Mesothelial cell of epicardium (in vitro differentiated cells): ENCODE measurements at regions not wholly inside any gene's neighbourhood (a gene's known extent, or its start where the extent isn't known, plus 50 kb on each side); places are given as distances from the start of the nearest gene placed in this dataset.

Experiments
- DNase-seq, 2 experiments: peaks; one replicate each; pipeline ENCODE4 v3.0.0; 2021; ENCODE audit warnings: low spot score in 2 of 2; ENCODE audit not compliant: unreplicated experiment in 2 of 2
- H3K27ac Mint-ChIP-seq: 2 replicates; pipeline ENCODE4 v1.8.0; 2021; ENCODE audit warnings: mixed read lengths
- H3K27me3 Mint-ChIP-seq: 2 replicates; pipeline ENCODE4 v1.8.0; 2021; ENCODE audit warnings: low read depth, mixed read lengths
- H3K36me3 Mint-ChIP-seq: 2 replicates; pipeline ENCODE4 v1.8.0; 2021; ENCODE audit warnings: mixed read lengths
- H3K4me1 Mint-ChIP-seq: 2 replicates; pipeline ENCODE4 v1.8.0; 2021; ENCODE audit warnings: mixed read lengths
- H3K4me3 Mint-ChIP-seq: 2 replicates; pipeline ENCODE4 v1.8.0; 2021; ENCODE audit warnings: mild to moderate bottlenecking, moderate library complexity, mixed read lengths
- H3K9me3 Mint-ChIP-seq: 2 replicates; pipeline ENCODE4 v1.8.0; 2021; ENCODE audit warnings: mixed read lengths
- CTCF ChIP-seq: fragments of 200-600 bp; sonication (generic); IDR thresholded peaks from one replicate; pipeline ENCODE4 v1.5.0; 2021; ENCODE audit warnings: antibody characterized with exemption; ENCODE audit not compliant: unreplicated experiment

GRCh38 chr4:95638920-95639501 lies 90.2 kb upstream of the UNC5C start:
- no peak for DNase-seq
- Mint-ChIP-seq H3K27ac (peak overlapping the region; percentile 90), H3K4me3 (no peak overlapping the region)

GRCh38 chr4:95637043-95637600 lies 88.3 kb upstream of the UNC5C start:
- H3K4me1 Mint-ChIP-seq = peaks cover 29% of the 10 kb centered on the region
- H3K27me3 Mint-ChIP-seq = no peaks in the 10 kb centered on the region
- H3K4me3 Mint-ChIP-seq = no peak overlapping the region
- DNase-seq = no peak
- H3K9me3 Mint-ChIP-seq = no peaks in the 10 kb centered on the region
- H3K36me3 Mint-ChIP-seq = no peaks in the 10 kb centered on the region
- no peak overlapping the region for H3K27ac Mint-ChIP-seq
- peak; percentile 41 for TF ChIP-seq CTCF

More at GRCh38 chr4:95638920-95639501, 90.2 kb upstream of the UNC5C start:
- no peaks in the 10 kb centered on the region for H3K36me3 Mint-ChIP-seq
- no peak for TF ChIP-seq CTCF
- H3K27me3 Mint-ChIP-seq = no peaks in the 10 kb centered on the region
- no peaks in the 10 kb centered on the region for H3K9me3 Mint-ChIP-seq
- H3K4me1 Mint-ChIP-seq = peaks cover 29% of the 10 kb centered on the region

- no peaks in the 10 kb centered on the region for H3K36me3 Mint-ChIP-seq
- H3K9me3 Mint-ChIP-seq = no peaks in the 10 kb centered on the region
- H3K27me3 Mint-ChIP-seq = no peaks in the 10 kb centered on the region
- no peak overlapping the region for H3K4me3 Mint-ChIP-seq
- TF ChIP-seq CTCF = no peak
- no peak for DNase-seq
- no peak overlapping the region for H3K27ac Mint-ChIP-seq
- H3K4me1 Mint-ChIP-seq = peaks cover 29% of the 10 kb centered on the region
Measured at GRCh38 chr4:95636061-95636460, 87.3 kb upstream of the UNC5C start.

- TF ChIP-seq CTCF = no peak
- Mint-ChIP-seq H3K4me3 (no peak overlapping the region), H3K36me3 (no peaks in the 10 kb centered on the region), H3K27ac (no peak overlapping the region), H3K9me3 (no peaks in the 10 kb centered on the region), H3K27me3 (no peaks in the 10 kb centered on the region), H3K4me1 (peaks cover 3% of the 10 kb centered on the region)
- DNase-seq = no peak
Measured at GRCh38 chr4:95627709-95628108, 78.9 kb upstream of the UNC5C start.

- Mint-ChIP-seq H3K36me3 (no peaks in the 10 kb centered on the region), H3K9me3 (no peaks in the 10 kb centered on the region), H3K27ac (no peak overlapping the region), H3K4me3 (no peak overlapping the region), H3K27me3 (no peaks in the 10 kb centered on the region), H3K4me1 (peaks cover 3% of the 10 kb centered on the region)
- DNase-seq = no peak
- TF ChIP-seq CTCF = no peak
Measured at GRCh38 chr4:95627024-95627605, 78.3 kb upstream of the UNC5C start.
